ENCODE measurements at regions not wholly inside any gene's neighbourhood (a gene's known extent, or its start where the extent isn't known, plus 50 kb on each side); places are given as distances from the start of the nearest gene placed in this dataset.
A peak's percentile ranks its signal among the peaks of the same experiment; 100 is the strongest.
"Not testable (repeated sequence)": the region's sequence is repeated elsewhere in the genome, so short reads cannot be mapped to it uniquely, and the experiment has no call there.

DNA sequence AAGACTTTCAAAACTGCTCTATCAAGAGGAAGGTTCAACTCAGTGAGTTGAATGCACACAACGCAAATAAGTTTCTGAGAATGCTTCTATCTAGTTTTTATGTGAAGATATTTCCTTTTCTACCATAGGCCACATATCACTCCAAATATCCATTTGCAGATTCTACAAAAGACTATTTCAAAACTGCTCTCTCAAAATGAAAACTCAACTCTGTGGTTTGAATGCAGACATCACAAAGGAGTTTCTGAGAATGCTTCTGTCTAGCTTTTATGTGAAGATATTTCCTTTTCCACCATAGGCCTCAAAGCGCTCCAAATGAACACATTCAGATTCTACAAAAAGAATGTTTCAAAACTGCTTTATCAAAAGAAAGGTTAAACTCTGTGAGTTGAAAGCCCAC, 1093.1 kb upstream of the DEFB115 start:
- H3K27ac ChIP-seq (ENCODE audit: low read depth, low read length); H3K4me3 ChIP-seq (ENCODE audit: low read depth in 1 of 5, low read length in 5 of 5); H3K9ac ChIP-seq (ENCODE audit: low read length in 5 of 5); H3K36me3 ChIP-seq (ENCODE audit: control insufficient read depth in 5 of 5, insufficient read depth in 5 of 5, low read length in 5 of 5); H3K9me3 ChIP-seq (ENCODE audit: control insufficient read depth in 5 of 5, low read length in 5 of 5); H3K4me1 ChIP-seq (ENCODE audit: control insufficient read depth in 5 of 5, insufficient read depth in 5 of 5, low read length in 5 of 5); H3K27me3 ChIP-seq (ENCODE audit: control insufficient read depth in 5 of 5, insufficient read depth in 4 of 5, low read length in 5 of 5): not testable (repeated sequence)

DNA sequence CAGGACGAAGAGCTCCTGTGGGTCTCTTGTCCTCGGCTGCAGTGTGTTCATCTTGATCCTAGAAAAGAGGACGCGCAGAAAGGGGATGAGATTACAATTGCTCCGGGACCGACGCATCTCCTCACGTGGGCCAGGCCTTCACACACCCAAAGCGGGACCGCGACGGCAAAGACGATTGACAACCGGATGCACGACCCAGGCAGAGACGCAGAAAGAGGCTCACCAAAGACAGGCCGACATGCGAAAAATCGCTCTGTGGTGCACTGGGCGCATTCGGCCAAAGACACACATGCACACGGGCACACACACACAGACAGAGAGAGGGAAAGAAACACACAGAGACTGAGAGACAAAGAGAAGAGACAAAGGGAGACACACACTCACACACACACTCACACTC, 1089.9 kb upstream of the DEFB115 start:
- Histone ChIP-seq H3K36me3 (ENCODE audit: control insufficient read depth in 5 of 5, insufficient read depth in 5 of 5, low read length in 5 of 5) (no peaks in the 10 kb centered on the region), H3K27ac (ENCODE audit: low read depth, low read length) (no peak overlapping the region), H3K9ac (ENCODE audit: low read length in 5 of 5) (no peak overlapping the region), H3K4me1 (ENCODE audit: control insufficient read depth in 5 of 5, insufficient read depth in 5 of 5, low read length in 5 of 5) (no peaks in the 10 kb centered on the region), H3K4me3 (ENCODE audit: low read depth in 1 of 5, low read length in 5 of 5) (no peak overlapping the region), H3K27me3 (ENCODE audit: control insufficient read depth in 5 of 5, insufficient read depth in 4 of 5, low read length in 5 of 5) (no peaks in the 10 kb centered on the region), H3K9me3 (ENCODE audit: control insufficient read depth in 5 of 5, low read length in 5 of 5) (no peaks in the 10 kb centered on the region)

DNA sequence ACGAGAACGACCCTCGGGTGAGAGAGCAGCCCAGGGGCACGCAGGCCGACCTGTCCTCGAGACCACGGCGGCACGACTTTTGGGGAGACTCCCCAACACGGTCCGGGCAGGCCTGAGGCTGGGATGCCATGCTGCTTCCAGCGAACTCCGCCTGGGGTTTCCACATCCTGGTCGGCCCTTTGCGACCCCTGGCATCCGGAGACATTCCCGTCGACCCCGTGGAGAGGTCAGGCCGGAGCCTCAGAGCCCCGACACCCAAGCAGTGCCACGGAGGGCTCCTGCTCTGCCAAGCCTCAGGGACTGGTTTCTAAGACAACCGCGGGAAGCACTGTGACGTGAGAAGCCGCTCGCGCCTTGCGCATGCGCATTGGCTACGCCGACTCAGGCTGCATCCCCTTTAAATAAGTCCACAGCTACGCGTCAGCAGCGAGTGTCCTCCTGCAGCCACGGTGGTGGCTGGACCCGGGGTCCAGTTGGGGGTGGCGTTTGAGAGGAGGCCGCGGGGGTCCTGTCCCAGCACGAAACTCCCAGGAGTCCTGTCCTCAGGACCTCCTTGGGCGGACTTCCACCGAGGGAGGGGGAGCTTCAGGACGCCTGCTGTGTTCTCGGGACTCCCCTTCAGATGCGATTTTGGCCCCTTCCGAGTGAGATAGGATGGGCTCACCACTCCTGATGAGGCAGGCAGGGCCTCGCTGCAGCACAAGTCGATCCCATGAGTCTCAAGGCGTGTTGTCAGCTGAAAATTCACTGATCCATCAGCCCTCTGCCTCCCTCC, 1089.3 kb upstream of the DEFB115 start:
- Histone ChIP-seq H3K4me1 (ENCODE audit: control insufficient read depth in 5 of 5, insufficient read depth in 5 of 5, low read length in 5 of 5) (no peaks in the 10 kb centered on the region), H3K27me3 (ENCODE audit: control insufficient read depth in 5 of 5, insufficient read depth in 4 of 5, low read length in 5 of 5) (no peaks in the 10 kb centered on the region), H3K27ac (ENCODE audit: low read depth, low read length) (no peak overlapping the region), H3K9me3 (ENCODE audit: control insufficient read depth in 5 of 5, low read length in 5 of 5) (no peaks in the 10 kb centered on the region), H3K9ac (ENCODE audit: low read length in 5 of 5) (no peak overlapping the region), H3K4me3 (ENCODE audit: low read depth in 1 of 5, low read length in 5 of 5) (peak overlapping the region in 1 of 5 donors; percentile 25), H3K36me3 (ENCODE audit: control insufficient read depth in 5 of 5, insufficient read depth in 5 of 5, low read length in 5 of 5) (no peaks in the 10 kb centered on the region)

DNA sequence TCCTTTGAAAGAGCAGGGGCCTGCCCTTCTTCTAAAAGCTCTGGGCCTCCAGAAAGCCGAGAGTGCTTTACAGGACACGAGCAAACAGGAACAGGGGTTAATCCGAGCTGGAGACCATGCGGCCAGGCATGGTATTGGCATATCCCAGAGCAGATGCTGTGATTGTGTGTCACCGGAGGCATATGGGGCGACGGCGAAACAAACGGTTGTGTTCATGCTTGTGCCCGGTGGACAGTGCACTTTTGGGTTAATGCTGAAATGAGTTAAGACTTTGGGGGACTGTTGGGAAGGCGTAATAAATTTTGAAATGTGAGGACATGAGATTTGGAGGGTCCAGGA, 1088.7 kb upstream of the DEFB115 start:
- Histone ChIP-seq H3K4me1 (ENCODE audit: control insufficient read depth in 5 of 5, insufficient read depth in 5 of 5, low read length in 5 of 5) (no peaks in the 10 kb centered on the region), H3K9me3 (ENCODE audit: control insufficient read depth in 5 of 5, low read length in 5 of 5) (no peaks in the 10 kb centered on the region), H3K36me3 (ENCODE audit: control insufficient read depth in 5 of 5, insufficient read depth in 5 of 5, low read length in 5 of 5) (no peaks in the 10 kb centered on the region), H3K9ac (ENCODE audit: low read length in 5 of 5) (no peak overlapping the region), H3K27ac (ENCODE audit: low read depth, low read length) (no peak overlapping the region), H3K4me3 (ENCODE audit: low read depth in 1 of 5, low read length in 5 of 5) (peak overlapping the region in 1 of 5 donors; percentile 25), H3K27me3 (ENCODE audit: control insufficient read depth in 5 of 5, insufficient read depth in 4 of 5, low read length in 5 of 5) (no peaks in the 10 kb centered on the region)

DNA sequence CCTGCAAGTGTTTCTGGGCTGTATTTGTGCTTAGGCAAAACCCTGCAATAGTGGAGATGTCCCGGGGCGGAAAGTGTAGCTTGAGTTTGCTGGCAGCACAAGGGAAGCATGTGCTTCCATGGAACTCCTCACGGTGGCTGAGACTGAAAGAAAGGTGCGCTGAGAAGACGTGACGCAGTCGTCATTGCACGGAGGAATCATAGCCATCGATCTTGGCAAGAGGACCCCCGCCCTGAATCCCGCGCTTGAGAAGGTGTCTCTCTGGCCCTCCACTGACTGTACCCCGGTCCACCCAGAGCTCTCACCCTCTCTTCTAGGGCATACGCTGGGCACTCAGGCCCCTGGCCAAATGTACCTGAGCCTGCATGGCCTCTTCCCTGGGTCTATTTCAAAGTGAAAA, 1081.8 kb upstream of the DEFB115 start:
- Histone ChIP-seq H3K9ac (ENCODE audit: low read length in 5 of 5) (no peak overlapping the region), H3K4me3 (ENCODE audit: low read depth in 1 of 5, low read length in 5 of 5) (no peak overlapping the region), H3K36me3 (ENCODE audit: control insufficient read depth in 5 of 5, insufficient read depth in 5 of 5, low read length in 5 of 5) (no peaks in the 10 kb centered on the region), H3K4me1 (ENCODE audit: control insufficient read depth in 5 of 5, insufficient read depth in 5 of 5, low read length in 5 of 5) (no peaks in the 10 kb centered on the region), H3K27me3 (ENCODE audit: control insufficient read depth in 5 of 5, insufficient read depth in 4 of 5, low read length in 5 of 5) (no peaks in the 10 kb centered on the region), H3K9me3 (ENCODE audit: control insufficient read depth in 5 of 5, low read length in 5 of 5) (no peaks in the 10 kb centered on the region), H3K27ac (ENCODE audit: low read depth, low read length) (no peak overlapping the region)

DNA sequence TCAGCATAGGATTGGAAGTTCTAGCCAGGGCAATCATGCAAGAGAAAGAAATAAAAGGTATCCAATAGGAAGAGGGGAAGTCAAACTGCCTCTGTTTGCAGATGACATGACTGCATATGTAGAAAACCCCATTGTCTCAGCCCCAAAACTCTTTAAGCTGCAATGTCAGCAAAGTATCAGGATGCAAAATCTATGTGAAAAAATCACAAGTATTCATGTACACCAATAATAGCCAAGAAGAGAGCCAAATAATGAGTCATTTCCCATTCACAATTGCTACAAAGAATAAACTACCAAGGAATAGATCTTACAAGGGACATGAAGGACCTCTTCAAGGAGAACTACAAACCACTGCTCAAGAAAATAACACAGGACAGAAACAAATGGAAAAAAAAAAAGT, 1074.3 kb upstream of the DEFB115 start:
- H3K36me3 ChIP-seq (ENCODE audit: control insufficient read depth in 5 of 5, insufficient read depth in 5 of 5, low read length in 5 of 5); H3K27ac ChIP-seq (ENCODE audit: low read depth, low read length); H3K4me3 ChIP-seq (ENCODE audit: low read depth in 1 of 5, low read length in 5 of 5); H3K9me3 ChIP-seq (ENCODE audit: control insufficient read depth in 5 of 5, low read length in 5 of 5); H3K4me1 ChIP-seq (ENCODE audit: control insufficient read depth in 5 of 5, insufficient read depth in 5 of 5, low read length in 5 of 5); H3K9ac ChIP-seq (ENCODE audit: low read length in 5 of 5); H3K27me3 ChIP-seq (ENCODE audit: control insufficient read depth in 5 of 5, insufficient read depth in 4 of 5, low read length in 5 of 5): not testable (repeated sequence)

DNA sequence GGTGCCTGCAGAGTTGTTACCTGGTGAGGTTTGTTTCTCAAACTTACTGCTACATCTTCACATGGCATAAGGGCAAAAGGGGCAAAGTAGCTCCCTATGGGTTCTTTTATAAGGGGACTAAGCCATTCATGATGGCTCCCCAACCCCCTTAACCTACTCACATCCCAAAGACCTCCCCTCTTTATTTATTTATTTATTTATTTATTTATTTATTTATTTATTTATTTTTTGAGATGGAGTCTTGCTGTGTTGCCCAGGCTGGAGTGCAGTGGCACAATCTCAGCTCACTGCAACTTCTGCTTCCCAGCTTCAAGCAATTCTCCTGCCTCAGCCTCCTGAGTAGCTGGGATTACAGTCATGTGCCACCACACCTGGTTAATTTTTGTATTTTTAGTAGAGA, 1065.7 kb upstream of the DEFB115 start:
- H3K9ac ChIP-seq (ENCODE audit: low read length in 5 of 5); H3K27ac ChIP-seq (ENCODE audit: low read depth, low read length); H3K36me3 ChIP-seq (ENCODE audit: control insufficient read depth in 5 of 5, insufficient read depth in 5 of 5, low read length in 5 of 5); H3K4me1 ChIP-seq (ENCODE audit: control insufficient read depth in 5 of 5, insufficient read depth in 5 of 5, low read length in 5 of 5); H3K27me3 ChIP-seq (ENCODE audit: control insufficient read depth in 5 of 5, insufficient read depth in 4 of 5, low read length in 5 of 5); H3K9me3 ChIP-seq (ENCODE audit: control insufficient read depth in 5 of 5, low read length in 5 of 5); H3K4me3 ChIP-seq (ENCODE audit: low read depth in 1 of 5, low read length in 5 of 5): not testable (repeated sequence)

DNA sequence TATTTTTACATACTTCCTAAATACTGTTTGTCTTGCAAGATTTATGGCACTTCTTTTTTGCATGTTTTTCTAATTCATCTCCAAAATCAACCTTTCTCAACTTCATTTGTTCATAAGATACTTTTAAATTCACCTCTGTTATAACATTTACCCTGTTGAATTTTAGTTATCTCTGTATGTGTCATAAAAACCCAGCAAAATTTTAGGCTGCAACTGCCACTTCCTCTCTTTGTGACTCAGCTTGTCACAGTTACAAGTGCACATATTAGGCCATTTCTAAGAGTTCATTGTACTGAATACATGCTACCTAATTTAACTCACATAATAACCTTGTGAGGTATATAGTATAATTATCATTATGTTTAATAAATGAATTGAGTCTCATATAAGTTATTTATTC, 1023.0 kb upstream of the DEFB115 start:
- not testable (repeated sequence) for H3K27me3 ChIP-seq (ENCODE audit: control insufficient read depth in 5 of 5, insufficient read depth in 4 of 5, low read length in 5 of 5); H3K4me1 ChIP-seq (ENCODE audit: control insufficient read depth in 5 of 5, insufficient read depth in 5 of 5, low read length in 5 of 5); H3K4me3 ChIP-seq (ENCODE audit: low read depth in 1 of 5, low read length in 5 of 5); H3K9ac ChIP-seq (ENCODE audit: low read length in 5 of 5); H3K9me3 ChIP-seq (ENCODE audit: control insufficient read depth in 5 of 5, low read length in 5 of 5); H3K36me3 ChIP-seq (ENCODE audit: control insufficient read depth in 5 of 5, insufficient read depth in 5 of 5, low read length in 5 of 5); H3K27ac ChIP-seq (ENCODE audit: low read depth, low read length)

DNA sequence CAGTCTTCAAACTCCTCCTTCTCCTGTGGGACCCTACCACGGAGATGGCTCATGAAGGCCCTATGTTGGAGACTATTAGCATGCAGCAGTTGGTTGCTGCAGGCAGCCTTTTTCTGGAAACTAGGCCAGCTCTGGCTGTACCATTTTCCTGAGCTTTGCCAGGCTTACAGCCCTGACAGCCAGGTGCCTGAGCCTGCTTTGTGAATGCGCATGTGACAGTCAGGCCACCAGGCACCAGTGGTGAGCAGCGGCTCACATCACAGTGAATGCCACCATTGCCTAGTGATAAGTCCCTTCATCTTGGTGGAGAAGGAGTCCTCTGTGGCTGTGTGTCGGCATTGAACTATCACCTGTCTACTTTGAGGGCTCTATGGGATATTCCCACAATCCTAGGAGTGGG, 982.4 kb upstream of the DEFB115 start:
- H3K4me3 ChIP-seq (ENCODE audit: low read depth in 1 of 5, low read length in 5 of 5); H3K4me1 ChIP-seq (ENCODE audit: control insufficient read depth in 5 of 5, insufficient read depth in 5 of 5, low read length in 5 of 5); H3K27ac ChIP-seq (ENCODE audit: low read depth, low read length); H3K27me3 ChIP-seq (ENCODE audit: control insufficient read depth in 5 of 5, insufficient read depth in 4 of 5, low read length in 5 of 5); H3K9ac ChIP-seq (ENCODE audit: low read length in 5 of 5); H3K36me3 ChIP-seq (ENCODE audit: control insufficient read depth in 5 of 5, insufficient read depth in 5 of 5, low read length in 5 of 5); H3K9me3 ChIP-seq (ENCODE audit: control insufficient read depth in 5 of 5, low read length in 5 of 5): not testable (repeated sequence)

DNA sequence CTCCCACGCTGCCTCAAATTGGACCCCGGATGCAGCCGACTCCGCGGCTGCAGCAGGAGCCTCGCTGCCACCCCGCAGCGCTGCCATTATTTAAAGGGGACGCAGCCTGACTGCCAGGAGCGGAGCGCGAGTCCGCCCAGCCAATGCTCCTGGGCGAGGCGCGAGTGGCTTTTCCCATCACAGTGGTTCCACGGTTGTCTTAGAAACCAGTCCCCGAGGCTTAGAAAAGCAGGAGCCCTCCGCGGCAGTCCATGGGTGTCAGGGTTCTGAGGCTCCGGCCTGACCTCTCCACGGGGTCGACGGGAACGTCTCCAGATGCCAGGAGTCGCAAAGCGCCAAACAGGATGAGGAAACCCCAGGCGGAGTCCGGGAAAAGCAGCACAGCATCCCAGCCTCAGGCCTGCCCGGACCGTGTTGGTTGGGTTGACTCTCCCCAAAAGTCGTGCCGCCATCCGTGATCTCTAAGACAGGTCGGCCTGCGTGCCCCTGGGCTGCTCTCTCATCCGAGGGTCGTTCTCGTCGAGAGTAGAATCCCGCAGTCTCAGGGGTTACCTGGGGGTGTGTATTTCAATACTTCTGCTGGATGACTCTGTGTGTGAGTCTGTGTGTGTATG, 975.8 kb upstream of the DEFB115 start:
- Histone ChIP-seq H3K9me3 (ENCODE audit: control insufficient read depth in 5 of 5, low read length in 5 of 5) (no peaks in the 10 kb centered on the region), H3K27me3 (ENCODE audit: control insufficient read depth in 5 of 5, insufficient read depth in 4 of 5, low read length in 5 of 5) (no peaks in the 10 kb centered on the region), H3K4me3 (ENCODE audit: low read depth in 1 of 5, low read length in 5 of 5) (no peak overlapping the region), H3K4me1 (ENCODE audit: control insufficient read depth in 5 of 5, insufficient read depth in 5 of 5, low read length in 5 of 5) (peaks cover 0 to 6% (median 3%) of the 10 kb centered on the region in 5 donors), H3K27ac (ENCODE audit: low read depth, low read length) (no peak overlapping the region), H3K9ac (ENCODE audit: low read length in 5 of 5) (no peak overlapping the region), H3K36me3 (ENCODE audit: control insufficient read depth in 5 of 5, insufficient read depth in 5 of 5, low read length in 5 of 5) (no peaks in the 10 kb centered on the region)

Measured in subcutaneous abdominal adipose tissue (tissue), 5 donors.